A549 (cell line): ENCODE measurements at regions not wholly inside any gene's neighbourhood (a gene's known extent, or its start where the extent isn't known, plus 50 kb on each side); places are given as distances from the start of the nearest gene placed in this dataset.

Experiments used
- ATAC-seq, 2 experiments: fragments of 200-7000 bp in 1 of 2; fragments of >200 bp in 1 of 2; cut with Nextera tagmentation in 1 of 2; cut with Tn5 transposase in 1 of 2; 3 replicates each; pipeline versions ENCODE4 v1.8.0 to v1.9.1; 2018 to 2020; ENCODE audit warnings: mild to moderate bottlenecking in 1 of 2, moderate library complexity in 1 of 2
- CTCF ChIA-PET: fragments of 300-600 bp; sonication (Branson Sonifier 250); formaldehyde crosslinking; extraction: SDS; loops from one replicate; lab custom pipeline; 2021; ENCODE audit warnings: antibody characterized with exemption, inconsistent platforms; lab: Yijun Ruan, JAX
- POLR2A ChIA-PET: fragments of 350-600 bp; formaldehyde crosslinking; extraction: SDS; loops from one replicate; lab custom pipeline; 2021; ENCODE audit warnings: antibody characterized with exemption, inconsistent platforms; lab: Yijun Ruan, JAX
- DNase-seq, 2 experiments: peaks; one replicate each; pipeline versions ENCODE4 v3.0.0 to v3.0.0-alpha.2; 2011 to 2016; ENCODE audit warnings: low read depth in 1 of 2, low spot score in 1 of 2
- FAIRE-seq: peaks from 2 replicates; lab custom pipeline; 2011; peaks lifted over from hg19 to GRCh38; lab: Jason Lieb, UNC
- H3K27ac ChIP-seq, 2 experiments: fragments of >200 bp; sonication (Bioruptor Twin); formaldehyde crosslinking; 3 replicates each; pipeline ENCODE4 v1.5.1; 2016 to 2017
- H3K4me1 ChIP-seq: fragments of >200 bp; sonication (Bioruptor Twin); formaldehyde crosslinking; 3 replicates; pipeline ENCODE4 v1.6.1; 2016
- H3K4me2 ChIP-seq: fragments of >200 bp; sonication (Bioruptor Twin); formaldehyde crosslinking; 3 replicates; pipeline ENCODE4 v1.6.1; 2016
- H3K4me3 ChIP-seq: fragments of >200 bp; sonication (Bioruptor Twin); formaldehyde crosslinking; 3 replicates; pipeline ENCODE4 v1.5.1; 2016
- H3K9me3 ChIP-seq: fragments of >200 bp; sonication (Bioruptor Twin); formaldehyde crosslinking; 3 replicates; pipeline ENCODE4 v1.6.1; 2016
- CEBPB ChIP-seq, 2 experiments: fragments of >200 bp in 1 of 2; sonication (Bioruptor Twin) in 1 of 2; formaldehyde crosslinking in 1 of 2; IDR thresholded peaks; 2 replicates each; pipeline ENCODE4 v1.6.1; 2012 to 2016
- CHD4 ChIP-seq: fragments of 200-600 bp; sonication (generic); IDR thresholded peaks from 2 replicates; pipeline ENCODE4 v1.6.1; 2016; ENCODE audit warnings: antibody characterized with exemption, mild to moderate bottlenecking, borderline replicate concordance
- EHF ChIP-seq: fragments of 250-450 bp; sonication (Bioruptor Pico); IDR thresholded peaks from 2 replicates; pipeline ENCODE4 v1.5.0; 2020; ENCODE audit warnings: mild to moderate bottlenecking
- EHMT2 ChIP-seq: fragments of 200-600 bp; sonication (generic); IDR thresholded peaks from 2 replicates; pipeline ENCODE4 v1.6.1; 2016; ENCODE audit warnings: antibody characterized with exemption, low read depth, mild to moderate bottlenecking, moderate library complexity
- EP300 ChIP-seq, 2 experiments: fragments of >200 bp; sonication (Bioruptor Twin); formaldehyde crosslinking; IDR thresholded peaks; 2 replicates in 1 of 2; 3 replicates in 1 of 2; pipeline ENCODE4 v1.6.1; 2016 to 2017
- FOSL2 ChIP-seq, 2 experiments: fragments of 450-650 bp in 1 of 2; fragments of >200 bp in 1 of 2; sonication (Bioruptor Twin) in 1 of 2; formaldehyde crosslinking; IDR thresholded peaks; 2 replicates each; pipeline versions ENCODE4 v1.5.0 to v1.6.1; 2016 to 2020; ENCODE audit warnings: mild to moderate bottlenecking in 1 of 2, moderate library complexity in 1 of 2
- FOXS1 ChIP-seq: fragments of 250-450 bp; sonication (Bioruptor Pico); IDR thresholded peaks from 2 replicates; pipeline ENCODE4 v1.5.0; 2020; ENCODE audit warnings: mild to moderate bottlenecking, moderate library complexity
- HOXA7 ChIP-seq: fragments of 250-450 bp; sonication (Bioruptor Pico); IDR thresholded peaks from 2 replicates; pipeline ENCODE4 v1.5.0; 2020; ENCODE audit warnings: mild to moderate bottlenecking, moderate library complexity
- JUN ChIP-seq, 2 experiments: fragments of >200 bp; sonication (Bioruptor Twin); formaldehyde crosslinking; IDR thresholded peaks; 2 replicates in 1 of 2; 3 replicates in 1 of 2; pipeline ENCODE4 v1.6.1; 2016 to 2017
- JUNB ChIP-seq: fragments of >200 bp; sonication (Bioruptor Twin); formaldehyde crosslinking; IDR thresholded peaks from 2 replicates; pipeline ENCODE4 v1.6.1; 2016
- KDM5A ChIP-seq: fragments of 200-600 bp; sonication (generic); IDR thresholded peaks from 2 replicates; pipeline ENCODE4 v1.6.1; 2016; ENCODE audit warnings: antibody characterized with exemption, mild to moderate bottlenecking
- MAFK ChIP-seq: fragments of 450-650 bp; IDR thresholded peaks from 2 replicates; pipeline ENCODE4 v1.6.1; 2014; ENCODE audit not compliant: partially characterized antibody
- NPAS2 ChIP-seq: fragments of 250-450 bp; sonication (Bioruptor Pico); IDR thresholded peaks from 2 replicates; pipeline ENCODE4 v1.8.0; 2022; ENCODE audit warnings: mild to moderate bottlenecking, moderate library complexity, borderline replicate concordance
- PHF8 ChIP-seq: fragments of 200-600 bp; sonication (generic); IDR thresholded peaks from 2 replicates; pipeline ENCODE4 v1.6.1; 2016; ENCODE audit warnings: low read depth, mild to moderate bottlenecking, antibody characterized with exemption, moderate library complexity, borderline replicate concordance
- RFX5 ChIP-seq: fragments of 450-650 bp; IDR thresholded peaks from 2 replicates; pipeline ENCODE4 v1.7.1; 2014; ENCODE audit warnings: antibody characterized with exemption, mild to moderate bottlenecking, moderate library complexity
- ZSCAN20 ChIP-seq: fragments of 250-450 bp; sonication (Bioruptor Pico); IDR thresholded peaks from 2 replicates; pipeline ENCODE4 v1.8.0; 2022; ENCODE audit warnings: mild to moderate bottlenecking, moderate library complexity
- WGBS: methylation state at CpG from one replicate; pipeline ENCODE4 v1.1.6; 2017; ENCODE audit errors: missing lambda C conversion rate; 5-methylcytosine and 5-hydroxymethylcytosine counted together
- TF ChIP-seq, protein P1 (sequence below): fragments of >200 bp; sonication (Bioruptor Twin); formaldehyde crosslinking; IDR thresholded peaks from 3 replicates; pipeline ENCODE4 v1.5.1; 2016
- TF ChIP-seq, protein P2 (sequence below): fragments of 450-650 bp; IDR thresholded peaks from 2 replicates; pipeline ENCODE4 v1.6.1; 2014; ENCODE audit warnings: antibody characterized with exemption
- TF ChIP-seq, protein P3 (sequence below): IDR thresholded peaks from 2 replicates; pipeline ENCODE4 v1.6.1; 2012

DNA sequence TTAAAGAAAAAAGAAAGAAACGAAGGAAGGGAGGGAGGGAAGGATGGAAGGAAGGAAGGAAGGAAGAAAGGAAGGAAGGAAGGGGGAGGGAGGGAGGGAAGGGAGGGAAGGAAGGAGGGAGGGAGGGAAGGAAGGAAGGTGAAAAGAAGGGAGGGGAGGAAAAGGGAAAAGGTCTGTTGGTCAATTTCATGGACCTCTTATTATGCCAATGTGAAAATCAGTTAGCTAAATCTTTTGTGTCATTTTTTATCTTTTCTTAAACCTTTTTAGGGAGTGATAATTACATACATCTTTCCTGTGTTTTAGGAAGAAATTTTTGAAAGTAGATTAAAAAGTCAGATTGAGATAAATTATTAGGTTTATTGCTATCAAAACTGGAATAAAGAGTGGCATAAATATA, 670.2 kb upstream of the CITED2 start:
- no peak for DNase-seq
- no peak overlapping the region for H3K4me3 ChIP-seq
- peaks cover 30% of the 10 kb centered on the region for H3K4me1 ChIP-seq
- TF ChIP-seq, protein P1, sequence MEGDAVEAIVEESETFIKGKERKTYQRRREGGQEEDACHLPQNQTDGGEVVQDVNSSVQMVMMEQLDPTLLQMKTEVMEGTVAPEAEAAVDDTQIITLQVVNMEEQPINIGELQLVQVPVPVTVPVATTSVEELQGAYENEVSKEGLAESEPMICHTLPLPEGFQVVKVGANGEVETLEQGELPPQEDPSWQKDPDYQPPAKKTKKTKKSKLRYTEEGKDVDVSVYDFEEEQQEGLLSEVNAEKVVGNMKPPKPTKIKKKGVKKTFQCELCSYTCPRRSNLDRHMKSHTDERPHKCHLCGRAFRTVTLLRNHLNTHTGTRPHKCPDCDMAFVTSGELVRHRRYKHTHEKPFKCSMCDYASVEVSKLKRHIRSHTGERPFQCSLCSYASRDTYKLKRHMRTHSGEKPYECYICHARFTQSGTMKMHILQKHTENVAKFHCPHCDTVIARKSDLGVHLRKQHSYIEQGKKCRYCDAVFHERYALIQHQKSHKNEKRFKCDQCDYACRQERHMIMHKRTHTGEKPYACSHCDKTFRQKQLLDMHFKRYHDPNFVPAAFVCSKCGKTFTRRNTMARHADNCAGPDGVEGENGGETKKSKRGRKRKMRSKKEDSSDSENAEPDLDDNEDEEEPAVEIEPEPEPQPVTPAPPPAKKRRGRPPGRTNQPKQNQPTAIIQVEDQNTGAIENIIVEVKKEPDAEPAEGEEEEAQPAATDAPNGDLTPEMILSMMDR, result no peak
- TF ChIP-seq FOXS1 (CRISPR knock-in tag) (no peak), EHMT2 (no peak), CHD4 (no peak), JUNB (no peak), EHF (CRISPR knock-in tag) (no peak), JUN (IDR thresholded peaks at IDR 0.05) (no peak)
- TF ChIP-seq, protein P2, sequence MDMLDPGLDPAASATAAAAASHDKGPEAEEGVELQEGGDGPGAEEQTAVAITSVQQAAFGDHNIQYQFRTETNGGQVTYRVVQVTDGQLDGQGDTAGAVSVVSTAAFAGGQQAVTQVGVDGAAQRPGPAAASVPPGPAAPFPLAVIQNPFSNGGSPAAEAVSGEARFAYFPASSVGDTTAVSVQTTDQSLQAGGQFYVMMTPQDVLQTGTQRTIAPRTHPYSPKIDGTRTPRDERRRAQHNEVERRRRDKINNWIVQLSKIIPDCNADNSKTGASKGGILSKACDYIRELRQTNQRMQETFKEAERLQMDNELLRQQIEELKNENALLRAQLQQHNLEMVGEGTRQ, result no peak
- TF ChIP-seq, all 56 proteins: peak for 0
- H3K27ac ChIP-seq, result peak overlapping the region; percentile 69 to 85
- POLR2A ChIA-PET, result interaction anchor here (3.3 kb wide), 1 partner anchor 670 kb away, joined by 23 read pairs; the partner anchor contains the start of gene CITED2
- no peak for ATAC-seq
- CTCF ChIA-PET, result no interaction called here
- no peak for FAIRE-seq
- peak overlapping the region; percentile 60; the same call in 2 of the 3 replicates for H3K4me2 ChIP-seq
- H3K9me3 ChIP-seq, result no peaks in the 10 kb centered on the region
- WGBS, result 71% methylated on average over 1 of the region's 1 CpG

DNA sequence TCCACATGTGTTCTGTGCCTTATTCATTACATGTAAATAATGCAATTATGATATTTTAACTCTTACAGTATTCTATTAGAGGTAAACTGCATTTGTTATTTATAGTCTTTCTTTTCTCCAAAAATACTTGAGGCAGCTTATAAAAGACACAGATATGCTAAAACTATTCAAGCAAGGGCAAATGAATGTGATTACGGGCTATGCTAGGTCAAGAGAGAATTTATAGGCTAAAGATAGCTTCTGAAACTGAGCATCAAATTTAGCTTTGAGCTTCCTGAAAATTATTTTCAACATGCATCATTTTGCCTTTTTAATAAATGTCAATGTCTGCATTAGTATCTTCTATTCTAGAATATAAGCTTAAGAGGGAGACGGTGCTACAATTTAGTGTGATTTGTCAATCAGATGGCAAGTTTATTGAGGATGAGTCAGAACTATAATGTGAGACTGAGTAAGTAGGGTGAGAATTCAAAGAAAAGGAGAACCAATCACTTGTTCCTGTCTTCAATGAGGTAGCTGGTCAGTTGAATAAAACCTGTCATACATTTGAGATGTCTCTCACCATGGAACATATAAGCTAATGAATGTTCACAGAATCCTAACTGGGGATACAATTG, 669.4 kb upstream of the CITED2 start:
- TF ChIP-seq PHF8, result no peak
- TF ChIP-seq, protein P3, sequence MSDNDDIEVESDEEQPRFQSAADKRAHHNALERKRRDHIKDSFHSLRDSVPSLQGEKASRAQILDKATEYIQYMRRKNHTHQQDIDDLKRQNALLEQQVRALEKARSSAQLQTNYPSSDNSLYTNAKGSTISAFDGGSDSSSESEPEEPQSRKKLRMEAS, result no peak
- no peak for TF ChIP-seq KDM5A
- TF ChIP-seq RFX5, result no peak
- TF ChIP-seq ZSCAN20 (CRISPR knock-in tag), result no peak
- TF ChIP-seq NPAS2 (CRISPR knock-in tag), result no peak
- TF ChIP-seq CEBPB (IDR thresholded peaks at IDR 0.05), result no peak
- TF ChIP-seq JUNB, result no peak
- 0 out of 2 replicates have a peak, but pooled peaks have one; percentile 18 for TF ChIP-seq FOSL2 (IDR thresholded peaks at IDR 0.05)
- TF ChIP-seq FOSL2 (CRISPR knock-in tag; IDR thresholded peaks at IDR 0.05), result peak; percentile 20; the same call in 1 of the 2 replicates
- no peak for TF ChIP-seq MAFK
- no peak for TF ChIP-seq HOXA7 (CRISPR knock-in tag)
- TF ChIP-seq EP300 (IDR thresholded peaks at IDR 0.05), result 0 out of 5 replicates have a peak, but pooled peaks of 1 of the 2 experiments have one; percentile 0
- no peak for TF ChIP-seq EHF (CRISPR knock-in tag)
- TF ChIP-seq, protein P1, result no peak
- no peaks in the 10 kb centered on the region for H3K9me3 ChIP-seq
- POLR2A ChIA-PET, result interaction anchor here (3.3 kb wide), 1 partner anchor 669 kb away, joined by 23 read pairs; the partner anchor contains the start of gene CITED2
- peaks cover 30% of the 10 kb centered on the region for H3K4me1 ChIP-seq
- ATAC-seq, result peak; percentile 58 to 61; a peak in 2 of 6 replicates
- 39% methylated on average over 2 of the region's 2 CpGs for WGBS
- H3K4me2 ChIP-seq, result peak overlapping the region; percentile 60
- CTCF ChIA-PET, result interaction anchor here (0.6 to 1.2 kb wide), 4 partner anchors 15 to 1867 kb away, joined by 3 to 4 read pairs (median 3); partner anchors contain the start of gene CITED2
- H3K27ac ChIP-seq, result peak overlapping the region; percentile 69 to 85
- no peak overlapping the region for H3K4me3 ChIP-seq
- peak; percentile 8 to 21 for DNase-seq
- no peak for FAIRE-seq
